GM12878 (cell line): ENCODE measurements at regions not wholly inside any gene's neighbourhood (a gene's known extent, or its start where the extent isn't known, plus 50 kb on each side); places are given as distances from the start of the nearest gene placed in this dataset.

Experiments used
- FOXK2 ChIP-seq: fragments of 450-650 bp; IDR thresholded peaks from 2 replicates; pipeline ENCODE4 v1.6.1; 2017; ENCODE audit warnings: mild to moderate bottlenecking, moderate library complexity
- MXI1 ChIP-seq: fragments of 150-350 bp; IDR thresholded peaks from 2 replicates; pipeline ENCODE4 v1.6.1; 2011; ENCODE audit warnings: low read depth, mild to moderate bottlenecking, inconsistent platforms, low read length, improper control_type of control experiment
- NFXL1 ChIP-seq: fragments of 450-650 bp; IDR thresholded peaks from 2 replicates; pipeline ENCODE4 v1.6.1; 2017; ENCODE audit warnings: antibody characterized with exemption, mild to moderate bottlenecking, borderline replicate concordance
- NR2C2 ChIP-seq: IDR thresholded peaks from 2 replicates; pipeline ENCODE4 v1.6.1; 2011; ENCODE audit warnings: borderline replicate concordance, low read depth; ENCODE audit not compliant: control insufficient read depth, insufficient read length
- SPI1 ChIP-seq: IDR thresholded peaks from 2 replicates; pipeline ENCODE4 v1.6.1; 2011; ENCODE audit warnings: low read depth, mild to moderate bottlenecking, low read length, moderate library complexity, borderline replicate concordance; ENCODE audit not compliant: insufficient read depth
- SREBF1 ChIP-seq: IDR thresholded peaks from 2 replicates; pipeline ENCODE4 v1.6.1; 2012; ENCODE audit warnings: mild to moderate bottlenecking, low read length
- TARDBP ChIP-seq: IDR thresholded peaks from 2 replicates; pipeline ENCODE4 v1.6.1; 2016; ENCODE audit warnings: borderline replicate concordance

GRCh38 chr2:149894760-149895159, 307.2 kb upstream of the MMADHC start:
- TF ChIP-seq NR2C2 (no peak), NFXL1 (no peak), SREBF1 (no peak), TARDBP (no peak), MXI1 (no peak), FOXK2 (no peak), SPI1 (no peak)
